Osteocyte (in vitro differentiated cells): ENCODE measurements at regions not wholly inside any gene's neighbourhood (a gene's known extent, or its start where the extent isn't known, plus 50 kb on each side); places are given as distances from the start of the nearest gene placed in this dataset.

Experiments
- DNase-seq: peaks from one replicate; pipeline ENCODE4 v3.0.0; 2021; ENCODE audit warnings: mixed read lengths; ENCODE audit not compliant: unreplicated experiment; ENCODE audit errors: extremely low spot score
- H3K27ac Mint-ChIP-seq: one replicate; pipeline ENCODE4 v1.8.0; 2021; ENCODE audit warnings: mild to moderate bottlenecking, mixed read lengths; ENCODE audit not compliant: unreplicated experiment
- H3K27me3 Mint-ChIP-seq: one replicate; pipeline ENCODE4 v1.8.0; 2021; ENCODE audit warnings: mixed read lengths; ENCODE audit not compliant: unreplicated experiment
- H3K36me3 Mint-ChIP-seq: one replicate; pipeline ENCODE4 v1.8.0; 2021; ENCODE audit warnings: mixed read lengths; ENCODE audit not compliant: unreplicated experiment
- H3K4me1 Mint-ChIP-seq: one replicate; pipeline ENCODE4 v1.8.0; 2021; ENCODE audit warnings: mixed read lengths; ENCODE audit not compliant: unreplicated experiment
- H3K4me3 Mint-ChIP-seq: one replicate; pipeline ENCODE4 v1.8.0; 2021; ENCODE audit warnings: mild to moderate bottlenecking, moderate library complexity, mixed read lengths; ENCODE audit not compliant: unreplicated experiment
- H3K9me3 Mint-ChIP-seq: one replicate; pipeline ENCODE4 v1.8.0; 2021; ENCODE audit warnings: mixed read lengths; ENCODE audit not compliant: unreplicated experiment
- TF ChIP-seq, protein P1 (sequence below): fragments of 200-600 bp; sonication (generic); IDR thresholded peaks from 2 replicates; pipeline ENCODE4 v1.5.0; 2021; ENCODE audit warnings: antibody characterized with exemption, mild to moderate bottlenecking, moderate library complexity

DNA sequence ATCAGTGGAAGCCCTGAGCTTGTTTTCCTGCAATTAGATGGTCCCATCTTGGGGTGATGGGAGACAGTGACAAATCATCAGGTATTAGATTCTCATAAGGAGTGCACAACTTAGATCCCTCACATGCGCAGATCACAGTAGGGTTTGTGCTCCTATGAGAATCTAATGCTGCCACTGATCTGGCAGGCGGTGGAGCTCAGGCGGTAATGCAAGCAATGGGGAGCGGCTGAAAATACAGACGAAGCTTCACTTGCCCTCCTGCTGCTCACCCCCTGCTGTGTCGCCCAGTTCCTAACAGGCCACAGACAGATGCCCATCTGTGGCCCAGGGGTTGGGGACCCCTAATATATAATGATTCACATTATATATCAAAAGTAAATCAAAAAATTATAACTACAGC, 258.8 kb upstream of the USP15 start:
- no peak for DNase-seq
- Mint-ChIP-seq H3K4me3 (no peak overlapping the region), H3K27me3 (peaks cover 11% of the 10 kb centered on the region), H3K4me1 (no peaks in the 10 kb centered on the region), H3K27ac (no peak overlapping the region), H3K9me3 (no peaks in the 10 kb centered on the region), H3K36me3 (no peaks in the 10 kb centered on the region)
- TF ChIP-seq, protein P1, sequence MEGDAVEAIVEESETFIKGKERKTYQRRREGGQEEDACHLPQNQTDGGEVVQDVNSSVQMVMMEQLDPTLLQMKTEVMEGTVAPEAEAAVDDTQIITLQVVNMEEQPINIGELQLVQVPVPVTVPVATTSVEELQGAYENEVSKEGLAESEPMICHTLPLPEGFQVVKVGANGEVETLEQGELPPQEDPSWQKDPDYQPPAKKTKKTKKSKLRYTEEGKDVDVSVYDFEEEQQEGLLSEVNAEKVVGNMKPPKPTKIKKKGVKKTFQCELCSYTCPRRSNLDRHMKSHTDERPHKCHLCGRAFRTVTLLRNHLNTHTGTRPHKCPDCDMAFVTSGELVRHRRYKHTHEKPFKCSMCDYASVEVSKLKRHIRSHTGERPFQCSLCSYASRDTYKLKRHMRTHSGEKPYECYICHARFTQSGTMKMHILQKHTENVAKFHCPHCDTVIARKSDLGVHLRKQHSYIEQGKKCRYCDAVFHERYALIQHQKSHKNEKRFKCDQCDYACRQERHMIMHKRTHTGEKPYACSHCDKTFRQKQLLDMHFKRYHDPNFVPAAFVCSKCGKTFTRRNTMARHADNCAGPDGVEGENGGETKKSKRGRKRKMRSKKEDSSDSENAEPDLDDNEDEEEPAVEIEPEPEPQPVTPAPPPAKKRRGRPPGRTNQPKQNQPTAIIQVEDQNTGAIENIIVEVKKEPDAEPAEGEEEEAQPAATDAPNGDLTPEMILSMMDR, result no peak

DNA sequence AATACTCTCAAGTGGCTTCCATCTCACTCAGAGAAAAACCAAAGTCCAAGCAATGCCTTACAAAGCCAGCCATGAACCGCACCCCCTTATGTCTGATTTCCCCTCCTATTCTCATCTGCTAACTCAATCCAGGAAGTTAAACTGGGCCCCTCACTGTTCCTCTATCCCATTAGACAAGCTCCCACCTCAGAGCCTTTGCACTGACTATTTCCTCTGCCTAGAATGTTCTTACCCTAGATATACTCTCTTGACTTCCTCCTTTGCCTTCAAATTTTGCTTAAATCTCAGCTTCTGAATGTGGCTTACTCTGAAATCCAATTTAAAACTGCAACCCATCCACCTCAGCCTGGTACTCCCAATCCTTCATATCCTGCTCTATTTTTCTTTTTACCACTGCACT, 257.0 kb upstream of the USP15 start:
- peaks cover 7% of the 10 kb centered on the region for H3K27me3 Mint-ChIP-seq
- no peak for DNase-seq
- TF ChIP-seq, protein P1, result no peak
- no peaks in the 10 kb centered on the region for H3K4me1 Mint-ChIP-seq
- H3K9me3 Mint-ChIP-seq, result no peaks in the 10 kb centered on the region
- H3K4me3 Mint-ChIP-seq, result no peak overlapping the region
- no peaks in the 10 kb centered on the region for H3K36me3 Mint-ChIP-seq
- no peak overlapping the region for H3K27ac Mint-ChIP-seq

DNA sequence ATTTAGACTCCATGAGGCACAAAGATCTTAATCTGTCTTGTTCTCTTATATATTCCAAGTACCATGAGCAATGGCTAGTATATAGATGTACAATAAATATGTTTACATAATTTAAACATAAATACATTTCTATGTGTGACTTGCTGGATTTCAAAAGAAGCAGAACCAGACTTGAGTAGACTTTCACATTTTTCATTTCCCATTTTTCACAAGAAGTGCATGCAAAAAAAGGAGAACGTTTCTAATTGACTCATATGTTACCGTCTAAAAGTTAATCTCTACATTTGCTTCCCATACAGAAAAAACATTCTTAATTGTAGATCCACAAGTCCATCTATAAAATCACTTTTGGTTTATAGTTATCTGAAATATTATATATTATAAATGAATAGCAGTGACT, 256.5 kb upstream of the USP15 start:
- TF ChIP-seq, protein P1, result no peak
- peaks cover 6% of the 10 kb centered on the region for H3K27me3 Mint-ChIP-seq
- no peak for DNase-seq
- H3K27ac Mint-ChIP-seq, result no peak overlapping the region
- no peaks in the 10 kb centered on the region for H3K9me3 Mint-ChIP-seq
- no peak overlapping the region for H3K4me3 Mint-ChIP-seq
- no peaks in the 10 kb centered on the region for H3K4me1 Mint-ChIP-seq
- no peaks in the 10 kb centered on the region for H3K36me3 Mint-ChIP-seq

DNA sequence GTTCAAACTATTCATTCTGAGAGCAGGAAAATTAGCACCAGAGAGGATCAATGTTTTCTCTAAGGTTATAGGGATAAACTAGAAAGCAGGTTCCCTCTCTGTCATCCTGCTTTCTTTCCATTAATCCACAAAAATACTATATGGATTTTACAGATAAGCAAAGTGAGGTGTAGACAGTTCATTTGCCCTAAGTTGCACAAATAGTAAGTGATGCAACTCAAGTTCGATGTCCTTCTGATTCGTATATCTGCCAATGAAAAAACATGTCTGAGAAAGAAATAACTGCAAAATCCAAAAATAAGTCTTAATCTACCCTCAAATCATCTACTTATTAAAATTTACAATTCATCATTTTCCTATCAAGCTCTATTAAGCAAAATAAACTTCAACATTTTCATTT, 254.6 kb upstream of the USP15 start:
- no peak for DNase-seq
- no peaks in the 10 kb centered on the region for H3K27me3 Mint-ChIP-seq
- no peak overlapping the region for H3K4me3 Mint-ChIP-seq
- no peaks in the 10 kb centered on the region for H3K4me1 Mint-ChIP-seq
- no peak overlapping the region for H3K27ac Mint-ChIP-seq
- TF ChIP-seq, protein P1, result no peak
- no peaks in the 10 kb centered on the region for H3K9me3 Mint-ChIP-seq
- H3K36me3 Mint-ChIP-seq, result no peaks in the 10 kb centered on the region

DNA sequence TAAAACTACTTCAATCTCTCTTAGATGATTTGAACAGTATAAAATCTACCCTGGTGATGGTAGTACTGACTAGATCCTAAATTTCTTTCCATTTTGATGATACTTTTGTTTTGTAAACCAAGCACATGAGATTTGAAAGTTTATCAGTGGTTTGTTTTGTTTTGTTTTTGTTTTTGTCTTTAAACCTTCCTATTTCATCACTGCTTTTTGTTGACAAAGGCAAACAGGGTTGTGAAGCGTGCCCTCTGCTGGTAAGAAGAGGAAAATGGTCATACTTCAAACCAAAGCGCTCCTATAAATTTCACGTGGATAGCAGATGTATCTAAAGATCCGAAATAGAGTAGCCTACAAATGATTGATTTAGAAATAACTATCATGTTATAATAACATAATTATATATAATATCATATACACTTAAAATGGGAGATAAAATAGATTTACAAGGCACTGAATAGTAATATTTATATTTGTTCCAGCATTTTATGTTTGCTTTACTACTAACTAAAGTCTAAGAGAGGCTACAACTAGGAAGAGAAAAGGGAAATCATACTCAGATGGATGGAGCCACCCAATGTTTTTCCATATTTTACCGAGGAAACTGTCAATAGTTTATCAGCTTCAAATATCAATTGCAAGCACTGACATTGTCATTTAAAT, 254.0 kb upstream of the USP15 start:
- TF ChIP-seq, protein P1, result peak; percentile 78
- DNase-seq, result no peak
- Mint-ChIP-seq H3K4me3 (no peak overlapping the region), H3K27ac (no peak overlapping the region), H3K27me3 (no peaks in the 10 kb centered on the region), H3K36me3 (no peaks in the 10 kb centered on the region), H3K9me3 (no peaks in the 10 kb centered on the region), H3K4me1 (no peaks in the 10 kb centered on the region)
